IPS-18c (cell line): ENCODE measurements at regions not wholly inside any gene's neighbourhood (a gene's known extent, or its start where the extent isn't known, plus 50 kb on each side); places are given as distances from the start of the nearest gene placed in this dataset.
"Not testable (repeated sequence)": the region's sequence is repeated elsewhere in the genome, so short reads cannot be mapped to it uniquely, and the experiment has no call there.

Experiments used
- H3K4me3 ChIP-seq: 2 replicates; pipeline ENCODE4 v1.7.0; 2013; ENCODE audit warnings: low read depth, mild to moderate bottlenecking, low read length, moderate library complexity; ENCODE audit not compliant: insufficient read depth
- H3K9me3 ChIP-seq: one replicate; pipeline ENCODE4 v1.6.1; 2013; ENCODE audit warnings: mild to moderate bottlenecking, low read length, moderate library complexity; ENCODE audit not compliant: control insufficient read depth, insufficient read depth

- no peak overlapping the region for H3K4me3 ChIP-seq
- H3K9me3 ChIP-seq = peaks cover 2% of the 10 kb centered on the region
Observed at GRCh38 chr5:101534491-101535110, 631.5 kb upstream of the ST8SIA4 start.

GRCh38 chr5:101532430-101532829, 629.3 kb upstream of the ST8SIA4 start:
- H3K9me3 ChIP-seq = peaks cover 2% of the 10 kb centered on the region
- H3K4me3 ChIP-seq = no peak overlapping the region

- no peak overlapping the region for H3K4me3 ChIP-seq
- H3K9me3 ChIP-seq = no peaks in the 10 kb centered on the region
Observed at GRCh38 chr5:101531026-101531425, 627.9 kb upstream of the ST8SIA4 start.

DNA sequence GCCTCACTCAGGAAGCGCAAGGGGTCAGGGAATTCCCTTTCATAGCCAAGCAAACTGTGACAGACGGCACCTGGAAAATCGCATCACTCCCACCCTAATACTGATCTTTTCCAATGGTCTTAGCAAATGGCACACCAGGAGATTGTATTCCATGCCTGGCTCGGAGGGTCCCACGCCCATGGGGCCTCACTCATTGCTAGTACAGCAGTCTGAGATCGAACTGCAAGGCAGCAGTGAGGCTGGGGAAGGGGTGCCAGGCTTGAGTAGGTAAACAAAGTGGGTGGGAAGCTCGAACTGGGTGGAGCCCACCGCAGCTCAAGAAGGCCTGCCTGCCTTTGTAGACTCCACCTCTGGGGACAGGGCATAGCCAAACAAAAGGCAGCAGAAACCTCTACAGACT, 626.0 kb upstream of the ST8SIA4 start:
- not testable (repeated sequence) for H3K9me3 ChIP-seq, H3K4me3 ChIP-seq

GRCh38 chr5:101520417-101520816, 617.3 kb upstream of the ST8SIA4 start:
- H3K9me3 ChIP-seq = no peaks in the 10 kb centered on the region
- no peak overlapping the region for H3K4me3 ChIP-seq

- no peaks in the 10 kb centered on the region for H3K9me3 ChIP-seq
- no peak overlapping the region for H3K4me3 ChIP-seq
Observed at GRCh38 chr5:101517795-101518194, 614.7 kb upstream of the ST8SIA4 start.

GRCh38 chr5:101515721-101516120, 612.6 kb upstream of the ST8SIA4 start:
- Histone ChIP-seq H3K9me3 (no peaks in the 10 kb centered on the region), H3K4me3 (no peak overlapping the region)

- H3K4me3 ChIP-seq = no peak overlapping the region
- peaks cover 5% of the 10 kb centered on the region for H3K9me3 ChIP-seq
Observed at GRCh38 chr5:101505891-101506570, 602.9 kb upstream of the ST8SIA4 start.

DNA sequence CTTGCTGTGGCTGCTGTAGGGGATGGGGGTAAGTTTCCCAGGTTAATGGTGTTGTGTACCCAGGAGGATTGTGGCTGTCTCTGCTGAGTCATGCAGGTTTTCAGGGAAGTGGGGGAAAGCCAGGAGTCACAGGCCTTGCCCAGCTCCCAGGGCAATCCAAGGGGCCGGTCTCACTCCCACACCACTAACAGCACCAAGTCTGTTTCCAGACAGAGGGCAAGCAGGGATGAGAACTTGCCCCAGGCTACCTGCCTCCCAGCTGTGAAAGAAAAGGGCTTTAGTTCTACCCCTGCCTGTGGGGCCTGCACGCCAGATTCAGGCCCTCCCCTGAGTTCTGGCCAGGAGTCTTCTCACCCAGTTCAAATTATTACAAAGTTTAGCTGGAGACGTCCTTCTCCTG, 579.8 kb upstream of the ST8SIA4 start:
- Histone ChIP-seq H3K9me3 (no peaks in the 10 kb centered on the region), H3K4me3 (no peak overlapping the region)

DNA sequence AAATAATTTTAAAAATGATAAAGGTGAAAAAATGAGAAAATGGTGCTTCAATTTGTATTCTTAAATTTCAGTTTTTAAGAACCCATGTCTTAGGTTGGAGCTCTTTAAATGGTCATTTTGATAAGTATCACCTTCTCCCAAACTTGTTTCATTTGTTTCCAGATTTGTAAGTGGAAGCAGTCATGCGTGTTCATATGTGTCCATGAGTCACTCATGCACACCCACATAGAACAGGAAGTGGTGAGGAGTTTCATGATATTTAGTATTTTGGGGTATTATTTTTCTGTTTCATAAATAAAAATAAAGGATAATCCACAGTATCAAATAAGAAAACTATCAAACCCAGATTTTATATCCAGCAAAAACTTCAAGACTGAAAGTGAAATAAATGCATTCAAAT, 570.4 kb upstream of the ST8SIA4 start:
- no peaks in the 10 kb centered on the region for H3K9me3 ChIP-seq
- H3K4me3 ChIP-seq = no peak overlapping the region

DNA sequence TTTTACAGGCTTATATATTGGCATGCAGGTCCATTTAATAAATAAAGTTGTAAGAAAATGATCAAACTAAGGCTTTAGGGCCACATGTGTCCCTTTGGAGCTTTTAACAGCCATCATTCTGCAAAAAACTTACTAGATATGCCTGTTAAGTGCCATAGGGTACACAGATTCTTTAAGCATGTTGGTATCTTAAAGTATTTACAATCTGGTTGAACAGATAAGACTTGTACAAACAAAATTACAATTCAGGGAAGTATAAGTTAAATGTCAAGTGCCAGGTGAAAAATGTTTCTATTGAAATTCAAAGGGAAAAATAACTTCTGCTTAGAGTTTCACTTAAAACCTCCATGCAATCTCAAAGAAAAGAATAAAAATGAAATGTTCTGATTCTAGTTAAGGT, 558.4 kb upstream of the ST8SIA4 start:
- Histone ChIP-seq H3K4me3 (no peak overlapping the region), H3K9me3 (no peaks in the 10 kb centered on the region)

- Histone ChIP-seq H3K4me3 (no peak overlapping the region), H3K9me3 (no peaks in the 10 kb centered on the region)
Observed at GRCh38 chr5:101458587-101458986, 555.5 kb upstream of the ST8SIA4 start.

DNA sequence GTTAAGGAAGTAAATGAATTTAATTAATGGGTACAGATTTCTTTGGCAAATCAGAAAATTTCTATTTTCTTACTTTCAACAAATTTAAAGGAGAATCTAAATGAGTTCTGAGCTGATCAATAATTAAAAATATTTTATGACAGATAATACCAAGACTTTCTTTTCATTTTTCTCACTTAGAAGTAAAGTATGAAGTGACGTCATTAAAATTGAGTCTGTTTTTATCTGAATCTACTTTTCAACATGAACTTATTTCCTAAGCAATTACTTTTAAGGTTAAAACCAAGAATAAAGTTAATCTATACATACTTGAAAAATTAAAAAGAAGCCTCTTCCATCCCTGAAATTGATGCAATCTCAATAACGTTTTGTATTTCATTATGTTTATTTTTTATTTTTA, 552.8 kb upstream of the ST8SIA4 start:
- Histone ChIP-seq H3K9me3 (no peaks in the 10 kb centered on the region), H3K4me3 (no peak overlapping the region)

GRCh38 chr5:101455048-101455447, 552.0 kb upstream of the ST8SIA4 start:
- Histone ChIP-seq H3K4me3 (no peak overlapping the region), H3K9me3 (no peaks in the 10 kb centered on the region)

GRCh38 chr5:101442281-101442680, 539.2 kb upstream of the ST8SIA4 start:
- not testable (repeated sequence) for H3K4me3 ChIP-seq, H3K9me3 ChIP-seq

DNA sequence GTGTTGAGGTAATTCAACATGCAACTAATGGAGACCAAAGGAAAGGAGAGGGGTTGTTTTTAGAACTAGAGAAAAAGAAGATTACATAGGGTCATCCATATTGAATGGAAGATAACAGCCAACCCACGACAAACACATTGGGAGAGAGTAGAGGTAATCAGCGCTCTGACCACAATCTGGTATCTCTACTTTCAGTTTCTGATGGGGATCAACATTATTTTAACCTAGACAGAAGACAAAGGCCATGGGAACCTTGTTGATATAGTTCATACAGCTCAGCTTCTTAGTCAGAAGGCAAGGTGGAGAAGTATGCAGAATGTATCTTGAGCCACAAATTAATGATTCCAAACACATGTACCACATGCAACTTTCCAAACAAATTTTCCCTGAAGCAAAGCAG, 537.1 kb upstream of the ST8SIA4 start:
- Histone ChIP-seq H3K4me3 (no peak overlapping the region), H3K9me3 (no peaks in the 10 kb centered on the region)

DNA sequence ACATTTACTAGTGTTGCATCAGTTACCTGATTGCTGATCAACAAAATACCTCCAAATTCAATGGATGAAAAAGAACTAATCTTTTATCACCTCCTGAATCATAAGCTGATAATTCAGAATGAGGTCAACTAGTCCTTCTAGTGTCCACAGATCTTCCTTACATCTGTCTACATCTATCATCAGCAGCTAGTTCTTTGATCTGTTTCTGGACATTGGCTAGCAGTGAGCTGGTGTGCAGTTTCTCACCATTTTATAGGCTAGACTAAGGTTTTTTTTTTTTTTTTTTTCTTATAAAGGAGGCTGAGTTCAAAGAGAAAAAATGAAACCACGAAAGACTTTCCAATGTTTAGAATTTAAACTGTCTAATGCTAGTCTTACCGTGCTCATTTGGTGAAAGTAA, 534.3 kb upstream of the ST8SIA4 start:
- no peak overlapping the region for H3K4me3 ChIP-seq
- no peaks in the 10 kb centered on the region for H3K9me3 ChIP-seq

DNA sequence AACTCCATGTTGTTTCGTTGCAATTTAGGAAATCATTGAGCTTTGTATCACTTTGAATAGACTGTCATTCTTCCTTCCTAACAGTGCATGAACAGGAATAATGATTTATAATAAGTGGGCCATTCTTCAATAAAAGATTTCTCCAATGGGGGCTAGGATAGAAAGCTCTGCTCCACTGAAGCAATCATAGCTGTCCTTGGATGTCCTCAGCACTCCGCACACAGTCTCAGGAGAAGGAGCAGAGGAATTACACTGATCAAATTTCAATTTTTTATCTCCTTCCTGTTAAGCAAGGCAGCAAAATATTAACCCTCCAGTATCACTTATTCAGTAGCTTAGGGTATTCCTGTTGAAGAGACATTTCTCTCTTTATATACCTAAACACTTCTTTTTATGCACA, 532.7 kb upstream of the ST8SIA4 start:
- no peaks in the 10 kb centered on the region for H3K9me3 ChIP-seq
- H3K4me3 ChIP-seq = no peak overlapping the region

- no peak overlapping the region for H3K4me3 ChIP-seq
- no peaks in the 10 kb centered on the region for H3K9me3 ChIP-seq
Observed at GRCh38 chr5:101431201-101431600, 528.1 kb upstream of the ST8SIA4 start.
